WTC11 (cell line): ENCODE measurements at regions not wholly inside any gene's neighbourhood (a gene's known extent, or its start where the extent isn't known, plus 50 kb on each side); places are given as distances from the start of the nearest gene placed in this dataset.
"Not testable (repeated sequence)": the region's sequence is repeated elsewhere in the genome, so short reads cannot be mapped to it uniquely, and the experiment has no call there.

ENCODE experiments used
- ATAC-seq: fragments of 200-7000 bp; cut with Tn5 transposase; 2 replicates; pipeline ENCODE4 v1.10.0; 2021; ENCODE audit warnings: mild to moderate bottlenecking, moderate library complexity
- CTCF ChIA-PET: fragments of 300-600 bp; sonication (Branson Sonifier 250); formaldehyde crosslinking; loops from one replicate; lab custom pipeline; 2021; ENCODE audit warnings: antibody characterized with exemption; lab: Charles Lee
- POLR2A ChIA-PET: fragments of 350-600 bp; sonication (Branson Sonifier 250); formaldehyde crosslinking; loops from one replicate; lab custom pipeline; 2021; ENCODE audit warnings: antibody characterized with exemption; lab: Charles Lee
- DNase-seq: peaks from one replicate; pipeline ENCODE4 v3.0.0; 2021; ENCODE audit warnings: low spot score
- H3K27ac Mint-ChIP-seq: 2 replicates; pipeline ENCODE4 v1.8.0; 2021; ENCODE audit warnings: mixed read lengths
- H3K27me3 Mint-ChIP-seq: 2 replicates; pipeline ENCODE4 v1.8.0; 2021; ENCODE audit warnings: low read depth, mild to moderate bottlenecking, moderate library complexity, mixed read lengths
- H3K36me3 Mint-ChIP-seq: 2 replicates; pipeline ENCODE4 v1.8.0; 2021; ENCODE audit warnings: mixed read lengths
- H3K4me1 Mint-ChIP-seq: 2 replicates; pipeline ENCODE4 v1.8.0; 2022; ENCODE audit warnings: mixed read lengths
- H3K4me3 Mint-ChIP-seq: 2 replicates; pipeline ENCODE4 v1.8.0; 2021; ENCODE audit warnings: mild to moderate bottlenecking, moderate library complexity, mixed read lengths
- H3K9me3 Mint-ChIP-seq: 2 replicates; pipeline ENCODE4 v1.8.0; 2021; ENCODE audit warnings: mixed read lengths
- CREB1 ChIP-seq: sonication (generic); formaldehyde crosslinking; IDR thresholded peaks from 2 replicates; pipeline ENCODE4 v1.8.0; 2023; ENCODE audit warnings: mild to moderate bottlenecking, missing genetic modification reagents
- ELF4 ChIP-seq: sonication (generic); formaldehyde crosslinking; IDR thresholded peaks from 2 replicates; pipeline ENCODE4 v1.8.1; 2022; ENCODE audit warnings: low read depth, mild to moderate bottlenecking, moderate library complexity, missing genetic modification reagents
- EMX1 ChIP-seq: fragments of 250-450 bp; sonication (Bioruptor Pico); IDR thresholded peaks from 2 replicates; pipeline ENCODE4 v1.8.0; 2021; ENCODE audit warnings: mild to moderate bottlenecking
- ESRRA ChIP-seq: sonication (generic); formaldehyde crosslinking; IDR thresholded peaks from 2 replicates; pipeline ENCODE4 v1.8.1; 2022; ENCODE audit warnings: mild to moderate bottlenecking, missing genetic modification reagents, borderline replicate concordance
- FOXP1 ChIP-seq: sonication (generic); formaldehyde crosslinking; IDR thresholded peaks from 2 replicates; pipeline ENCODE4 v1.8.0; 2022; ENCODE audit warnings: missing genetic modification reagents, mild to moderate bottlenecking, moderate library complexity, borderline replicate concordance
- HMGXB4 ChIP-seq: sonication (generic); formaldehyde crosslinking; IDR thresholded peaks from 2 replicates; pipeline ENCODE4 v1.8.1; 2023; ENCODE audit warnings: mild to moderate bottlenecking, moderate library complexity, missing genetic modification reagents
- JAZF1 ChIP-seq: fragments of 250-450 bp; sonication (Bioruptor Pico); IDR thresholded peaks from 2 replicates; pipeline ENCODE4 v1.9.0; 2021; ENCODE audit warnings: moderate library complexity, mild to moderate bottlenecking, inconsistent platforms
- KAT7 ChIP-seq: sonication (generic); formaldehyde crosslinking; IDR thresholded peaks from 2 replicates; pipeline ENCODE4 v1.8.1; 2023; ENCODE audit warnings: missing genetic modification reagents, mild to moderate bottlenecking, borderline replicate concordance
- MLX ChIP-seq: sonication (generic); formaldehyde crosslinking; IDR thresholded peaks from 2 replicates; pipeline ENCODE4 v1.8.1; 2023; ENCODE audit warnings: mild to moderate bottlenecking, missing genetic modification reagents, moderate library complexity
- MYBL2 ChIP-seq: sonication (generic); formaldehyde crosslinking; IDR thresholded peaks from 2 replicates; pipeline ENCODE4 v1.8.1; 2023; ENCODE audit warnings: mild to moderate bottlenecking, moderate library complexity, missing genetic modification reagents
- NR2C2 ChIP-seq: sonication (generic); formaldehyde crosslinking; IDR thresholded peaks from 2 replicates; pipeline ENCODE4 v1.8.0; 2022; ENCODE audit warnings: mild to moderate bottlenecking, missing genetic modification reagents
- SOX15 ChIP-seq: fragments of 250-450 bp; sonication (Bioruptor Pico); IDR thresholded peaks from 2 replicates; pipeline ENCODE4 v1.9.0; 2021; ENCODE audit warnings: mild to moderate bottlenecking
- ZBTB21 ChIP-seq: sonication (generic); formaldehyde crosslinking; IDR thresholded peaks from 2 replicates; pipeline ENCODE4 v1.8.1; 2023; ENCODE audit warnings: mild to moderate bottlenecking, missing genetic modification reagents, borderline replicate concordance
- ZNF121 ChIP-seq: sonication (generic); formaldehyde crosslinking; IDR thresholded peaks from 2 replicates; pipeline ENCODE4 v1.8.0; 2023; ENCODE audit warnings: missing genetic modification reagents
- ZNF138 ChIP-seq: sonication (generic); formaldehyde crosslinking; conservative IDR thresholded peaks from 2 replicates; pipeline ENCODE4 v1.8.1; 2022; ENCODE audit warnings: mild to moderate bottlenecking, moderate library complexity, missing genetic modification reagents
- ZNF263 ChIP-seq: sonication (generic); formaldehyde crosslinking; IDR thresholded peaks from 2 replicates; pipeline ENCODE4 v1.8.1; 2022; ENCODE audit warnings: low read depth, mild to moderate bottlenecking, moderate library complexity, missing genetic modification reagents
- ZNF671 ChIP-seq: fragments of 250-450 bp; sonication (Bioruptor Pico); IDR thresholded peaks from 2 replicates; pipeline ENCODE4 v1.8.0; 2021; ENCODE audit warnings: mild to moderate bottlenecking
- ZSCAN18 ChIP-seq: fragments of 250-450 bp; sonication (Bioruptor Pico); IDR thresholded peaks from 2 replicates; pipeline ENCODE4 v2.1.2; 2022; ENCODE audit warnings: mild to moderate bottlenecking, moderate library complexity
- TF ChIP-seq, protein P1 (sequence below): sonication (generic); formaldehyde crosslinking; IDR thresholded peaks from 2 replicates; pipeline ENCODE4 v1.8.0; 2022; ENCODE audit warnings: mild to moderate bottlenecking, missing genetic modification reagents
- TF ChIP-seq, protein P2 (sequence below): fragments of 250-450 bp; sonication (Bioruptor Pico); conservative IDR thresholded peaks from 2 replicates; pipeline ENCODE4 v1.9.0; 2021; ENCODE audit warnings: mild to moderate bottlenecking
- TF ChIP-seq, protein P3 (sequence below): sonication (generic); formaldehyde crosslinking; IDR thresholded peaks from 2 replicates; pipeline ENCODE4 v1.8.1; 2022; ENCODE audit warnings: low read depth, missing genetic modification reagents, borderline replicate concordance

GRCh38 chr1:182328591-182328990 lies 63.0 kb downstream of the GLUL start:
- ATAC-seq (no peak), DNase-seq (no peak)
- Mint-ChIP-seq H3K4me1 (peaks cover 10% of the 10 kb centered on the region), H3K36me3 (no peaks in the 10 kb centered on the region), H3K27me3 (no peaks in the 10 kb centered on the region), H3K9me3 (no peaks in the 10 kb centered on the region; the same call in 1 of the 2 replicates), H3K4me3 (no peak overlapping the region), H3K27ac (no peak overlapping the region)
- POLR2A ChIA-PET = no interaction called here
- TF ChIP-seq HMGXB4 (CRISPR knock-in tag) (no peak), ELF4 (CRISPR knock-in tag) (no peak), ZSCAN18 (CRISPR knock-in tag) (no peak), SOX15 (CRISPR knock-in tag) (no peak), ZNF263 (no peak), ZBTB21 (no peak), ZNF121 (CRISPR knock-in tag) (no peak), NR2C2 (CRISPR knock-in tag) (no peak), ZNF671 (CRISPR knock-in tag) (no peak), MYBL2 (CRISPR knock-in tag) (no peak), FOXP1 (CRISPR knock-in tag) (no peak)
- TF ChIP-seq, protein P1, sequence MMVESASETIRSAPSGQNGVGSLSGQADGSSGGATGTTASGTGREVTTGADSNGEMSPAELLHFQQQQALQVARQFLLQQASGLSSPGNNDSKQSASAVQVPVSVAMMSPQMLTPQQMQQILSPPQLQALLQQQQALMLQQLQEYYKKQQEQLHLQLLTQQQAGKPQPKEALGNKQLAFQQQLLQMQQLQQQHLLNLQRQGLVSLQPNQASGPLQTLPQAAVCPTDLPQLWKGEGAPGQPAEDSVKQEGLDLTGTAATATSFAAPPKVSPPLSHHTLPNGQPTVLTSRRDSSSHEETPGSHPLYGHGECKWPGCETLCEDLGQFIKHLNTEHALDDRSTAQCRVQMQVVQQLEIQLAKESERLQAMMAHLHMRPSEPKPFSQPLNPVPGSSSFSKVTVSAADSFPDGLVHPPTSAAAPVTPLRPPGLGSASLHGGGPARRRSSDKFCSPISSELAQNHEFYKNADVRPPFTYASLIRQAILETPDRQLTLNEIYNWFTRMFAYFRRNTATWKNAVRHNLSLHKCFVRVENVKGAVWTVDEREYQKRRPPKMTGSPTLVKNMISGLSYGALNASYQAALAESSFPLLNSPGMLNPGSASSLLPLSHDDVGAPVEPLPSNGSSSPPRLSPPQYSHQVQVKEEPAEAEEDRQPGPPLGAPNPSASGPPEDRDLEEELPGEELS = no peak
- TF ChIP-seq, protein P2, sequence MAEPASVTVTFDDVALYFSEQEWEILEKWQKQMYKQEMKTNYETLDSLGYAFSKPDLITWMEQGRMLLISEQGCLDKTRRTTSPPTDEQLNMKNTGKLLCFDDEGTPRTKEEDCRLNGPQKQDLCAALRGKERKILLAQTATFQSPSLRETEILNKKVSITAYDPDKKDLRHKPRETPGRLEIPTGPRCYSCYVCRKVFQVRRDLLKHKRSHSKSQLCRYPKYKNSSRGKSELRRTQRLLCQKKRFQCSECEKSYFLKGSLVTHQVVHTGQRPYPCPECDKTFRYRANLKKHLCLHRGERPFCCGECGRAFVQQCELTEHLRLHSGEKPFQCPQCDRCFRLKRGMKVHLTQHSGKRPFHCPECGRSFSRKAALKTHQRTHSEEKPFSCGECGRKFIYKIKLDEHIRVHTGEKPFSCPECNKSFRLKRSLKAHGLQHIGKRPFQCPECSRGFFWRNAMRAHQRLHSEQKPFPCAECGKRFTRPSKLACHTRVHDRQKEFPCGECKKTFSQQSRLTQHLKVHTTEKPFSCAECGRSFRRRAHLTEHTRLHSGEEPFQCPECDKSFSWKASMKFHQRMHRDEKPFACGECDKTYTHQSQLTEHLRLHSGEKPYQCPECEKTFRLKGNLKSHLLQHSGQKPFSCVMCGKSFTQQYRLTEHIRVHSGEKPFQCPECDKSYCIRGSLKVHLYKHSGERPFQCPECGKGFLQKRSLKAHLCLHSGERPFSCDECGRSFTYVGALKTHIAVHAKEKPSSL = no peak
- CTCF ChIA-PET = no interaction called here

DNA sequence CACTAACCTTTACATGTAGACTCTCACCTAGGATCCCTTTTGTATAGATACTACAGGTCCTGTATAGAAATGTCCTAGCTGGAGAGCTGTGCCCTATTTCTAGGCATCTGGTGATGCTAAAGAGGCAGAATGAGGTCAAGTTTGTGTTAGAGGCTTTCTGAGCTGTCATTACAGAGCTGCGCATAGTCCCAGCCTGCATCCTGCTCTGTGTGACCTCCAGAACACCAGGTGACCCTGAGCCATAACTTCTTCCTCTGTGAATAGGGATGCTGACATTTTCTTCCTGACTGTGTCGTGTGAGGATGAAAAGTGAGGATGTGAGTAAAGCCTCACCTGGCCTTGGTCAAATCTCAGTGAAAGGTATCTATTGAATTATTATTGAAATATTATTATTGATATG lies 66.3 kb downstream of the GLUL start:
- ATAC-seq (no peak), DNase-seq (no peak)
- POLR2A ChIA-PET = no interaction called here
- no peak overlapping the region for H3K4me3 Mint-ChIP-seq
- H3K27ac Mint-ChIP-seq = no peak overlapping the region
- no peaks in the 10 kb centered on the region for H3K36me3 Mint-ChIP-seq
- no peaks in the 10 kb centered on the region; the same call in 1 of the 2 replicates for H3K9me3 Mint-ChIP-seq
- CTCF ChIA-PET = no interaction called here
- TF ChIP-seq, protein P3, sequence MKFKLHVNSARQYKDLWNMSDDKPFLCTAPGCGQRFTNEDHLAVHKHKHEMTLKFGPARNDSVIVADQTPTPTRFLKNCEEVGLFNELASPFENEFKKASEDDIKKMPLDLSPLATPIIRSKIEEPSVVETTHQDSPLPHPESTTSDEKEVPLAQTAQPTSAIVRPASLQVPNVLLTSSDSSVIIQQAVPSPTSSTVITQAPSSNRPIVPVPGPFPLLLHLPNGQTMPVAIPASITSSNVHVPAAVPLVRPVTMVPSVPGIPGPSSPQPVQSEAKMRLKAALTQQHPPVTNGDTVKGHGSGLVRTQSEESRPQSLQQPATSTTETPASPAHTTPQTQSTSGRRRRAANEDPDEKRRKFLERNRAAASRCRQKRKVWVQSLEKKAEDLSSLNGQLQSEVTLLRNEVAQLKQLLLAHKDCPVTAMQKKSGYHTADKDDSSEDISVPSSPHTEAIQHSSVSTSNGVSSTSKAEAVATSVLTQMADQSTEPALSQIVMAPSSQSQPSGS = no peak
- TF ChIP-seq EMX1 (CRISPR knock-in tag) (no peak), ESRRA (CRISPR knock-in tag) (no peak), JAZF1 (CRISPR knock-in tag) (no peak), KAT7 (no peak), ZNF138 (CRISPR knock-in tag) (no peak), CREB1 (CRISPR knock-in tag) (no peak), MLX (CRISPR knock-in tag) (no peak)
- no peaks in the 10 kb centered on the region for H3K27me3 Mint-ChIP-seq
- H3K4me1 Mint-ChIP-seq = no peaks in the 10 kb centered on the region

GRCh38 chr1:182321532-182321931 lies 70.1 kb downstream of the GLUL start:
- H3K27ac Mint-ChIP-seq, H3K4me3 Mint-ChIP-seq, POLR2A ChIA-PET, ATAC-seq, H3K36me3 Mint-ChIP-seq, H3K9me3 Mint-ChIP-seq, DNase-seq, H3K4me1 Mint-ChIP-seq, H3K27me3 Mint-ChIP-seq: not testable (repeated sequence)
- CTCF ChIA-PET = interaction anchor here (0.7 to 2.2 kb wide), 5 partner anchors 10 to 178 kb away, joined by 3 to 6 read pairs (median 4); no protein-coding TSS in a partner anchor
